ENCODE measurements at regions not wholly inside any gene's neighbourhood (a gene's known extent, or its start where the extent isn't known, plus 50 kb on each side); places are given as distances from the start of the nearest gene placed in this dataset.
"Not testable (repeated sequence)": the region's sequence is repeated elsewhere in the genome, so short reads cannot be mapped to it uniquely, and the experiment has no call there.

DNA sequence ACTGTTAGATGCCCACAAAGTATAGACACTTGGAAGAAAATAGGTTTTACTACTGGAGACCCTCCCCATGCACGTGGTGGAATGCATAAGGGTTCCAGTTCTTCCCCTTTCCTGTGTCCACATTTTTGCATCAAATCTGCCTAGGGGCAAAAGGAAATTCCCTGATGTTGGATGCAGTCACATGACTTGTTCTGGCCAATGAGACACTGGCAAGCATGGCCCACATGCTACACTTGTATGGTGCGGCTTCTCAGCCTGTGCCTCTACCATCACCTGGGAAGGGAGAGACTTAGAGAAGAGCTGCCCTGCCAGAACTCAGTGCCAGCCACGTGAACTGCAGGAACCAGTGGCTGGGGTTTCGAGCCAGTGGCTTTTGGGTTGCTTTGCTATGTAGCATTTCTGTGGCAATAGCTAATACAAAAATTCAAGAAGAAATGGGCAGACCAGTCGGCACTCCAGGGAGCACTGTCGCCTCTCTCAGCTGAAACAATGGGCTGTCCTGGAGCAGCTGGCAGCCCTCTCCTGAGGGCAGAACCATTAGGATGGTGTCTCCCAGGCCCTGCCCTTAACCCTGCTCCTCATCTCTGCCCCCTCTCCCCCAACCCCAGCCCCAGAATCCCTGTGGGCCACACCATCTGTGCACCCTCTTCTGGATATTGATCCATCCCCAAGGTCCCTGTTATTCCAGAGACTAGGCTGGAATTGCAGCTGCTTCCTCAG lies 634.0 kb downstream of the UQCRFS1 start:
- DNase-seq (ENCODE audit: extremely low read depth in 1 of 2, low read depth in 1 of 2), result no peak

GRCh38 chr19:28578208-28578607 lies 634.7 kb downstream of the UQCRFS1 start:
- DNase-seq (ENCODE audit: extremely low read depth in 1 of 2, low read depth in 1 of 2), result no peak

GRCh38 chr19:28577666-28578065 lies 635.3 kb downstream of the UQCRFS1 start:
- no peak for DNase-seq (ENCODE audit: extremely low read depth in 1 of 2, low read depth in 1 of 2)

GRCh38 chr19:28577233-28577632 lies 635.7 kb downstream of the UQCRFS1 start:
- no peak for DNase-seq (ENCODE audit: extremely low read depth in 1 of 2, low read depth in 1 of 2)

DNA sequence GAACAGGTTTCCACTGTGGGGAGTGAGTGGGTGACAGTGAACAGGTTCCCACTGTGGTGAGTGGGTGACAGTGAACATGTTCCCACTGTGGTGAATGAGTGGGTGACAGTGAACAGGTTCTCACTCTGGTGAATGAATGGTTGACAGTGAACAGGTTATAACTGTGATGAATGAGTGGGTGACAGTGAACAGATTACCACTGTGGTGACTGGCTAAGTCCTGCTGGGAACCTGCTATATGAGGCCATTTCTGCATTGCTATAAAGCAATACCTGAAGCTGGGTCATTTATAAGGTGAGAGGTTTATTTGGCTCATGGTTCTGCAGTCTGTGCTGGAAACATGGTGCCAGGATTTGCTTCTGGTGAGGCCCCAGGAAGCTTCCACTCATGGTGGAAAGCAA lies 637.1 kb downstream of the UQCRFS1 start:
- no peak for DNase-seq (ENCODE audit: extremely low read depth in 1 of 2, low read depth in 1 of 2)

GRCh38 chr19:28575312-28575711 lies 637.6 kb downstream of the UQCRFS1 start:
- not testable (repeated sequence) for DNase-seq (ENCODE audit: extremely low read depth in 1 of 2, low read depth in 1 of 2)

- no peak for DNase-seq (ENCODE audit: extremely low read depth in 1 of 2, low read depth in 1 of 2)
Measured at GRCh38 chr19:28574212-28574611, 638.7 kb downstream of the UQCRFS1 start.

DNA sequence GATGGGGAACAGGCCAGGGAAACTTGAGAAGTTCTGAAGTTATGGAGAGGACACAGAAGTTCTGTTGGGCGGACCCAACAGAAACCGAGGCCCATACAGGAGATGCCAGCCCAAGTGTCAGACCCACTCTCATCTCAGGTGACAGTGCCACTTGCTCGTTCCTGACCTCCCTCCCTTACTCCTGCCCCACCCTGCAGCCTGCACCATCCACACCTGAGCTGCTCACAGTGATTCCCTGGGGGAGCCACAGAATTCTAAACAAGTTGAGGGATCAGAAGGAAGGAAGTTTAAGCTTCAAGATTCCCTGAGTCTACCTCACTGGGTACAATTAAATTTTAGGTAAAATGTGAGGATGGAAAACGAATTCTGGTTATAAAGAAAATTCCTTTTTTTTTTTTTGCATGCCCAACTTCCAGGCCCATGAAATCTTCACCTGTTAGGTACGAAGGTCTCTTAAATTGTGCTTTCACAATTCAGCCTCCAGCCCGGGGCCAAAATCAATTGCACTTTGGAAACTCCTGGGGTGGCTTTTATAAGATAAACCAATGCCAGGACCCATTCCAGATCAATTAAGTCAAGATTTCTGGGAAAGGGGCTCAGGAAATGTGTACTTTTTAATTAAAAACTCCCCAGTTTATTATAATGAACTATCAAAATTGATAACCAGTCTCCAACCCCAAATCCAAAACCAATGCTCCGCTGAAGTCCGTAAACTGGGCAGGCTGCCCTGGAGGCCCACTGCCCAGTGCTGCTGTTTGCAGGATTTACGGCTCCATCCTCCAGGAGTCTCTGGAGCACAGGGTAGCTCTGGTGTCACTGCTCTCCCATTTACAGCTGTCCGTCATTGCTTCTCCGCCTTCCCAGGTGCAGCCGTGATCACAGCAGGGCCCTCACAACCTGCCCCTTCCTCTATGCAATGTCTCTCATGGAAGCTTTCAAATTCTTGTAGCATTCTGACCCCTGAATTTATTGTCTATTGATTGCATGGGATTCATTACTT lies 643.5 kb downstream of the UQCRFS1 start:
- DNase-seq (ENCODE audit: extremely low read depth in 1 of 2, low read depth in 1 of 2), result no peak

DNA sequence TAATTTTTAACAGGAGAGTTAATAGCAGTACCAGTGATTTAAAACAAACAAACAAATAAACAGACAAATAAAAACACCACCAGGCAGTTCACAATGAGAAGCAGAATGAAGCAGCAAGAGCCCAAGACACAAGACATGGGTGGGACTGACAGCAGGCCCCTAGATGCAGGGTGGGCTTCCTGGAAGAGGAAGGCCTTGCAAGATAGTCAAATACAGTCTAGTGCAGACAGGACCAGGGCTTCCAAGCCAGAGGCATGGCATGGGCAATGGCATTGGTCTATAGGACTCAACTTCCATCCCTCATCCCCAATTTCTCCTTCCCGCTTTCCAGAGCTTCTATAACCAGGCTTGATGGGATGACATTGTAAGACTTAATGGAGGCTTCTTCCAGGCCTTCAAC lies 645.1 kb downstream of the UQCRFS1 start:
- DNase-seq (ENCODE audit: extremely low read depth in 1 of 2, low read depth in 1 of 2), result no peak

DNA sequence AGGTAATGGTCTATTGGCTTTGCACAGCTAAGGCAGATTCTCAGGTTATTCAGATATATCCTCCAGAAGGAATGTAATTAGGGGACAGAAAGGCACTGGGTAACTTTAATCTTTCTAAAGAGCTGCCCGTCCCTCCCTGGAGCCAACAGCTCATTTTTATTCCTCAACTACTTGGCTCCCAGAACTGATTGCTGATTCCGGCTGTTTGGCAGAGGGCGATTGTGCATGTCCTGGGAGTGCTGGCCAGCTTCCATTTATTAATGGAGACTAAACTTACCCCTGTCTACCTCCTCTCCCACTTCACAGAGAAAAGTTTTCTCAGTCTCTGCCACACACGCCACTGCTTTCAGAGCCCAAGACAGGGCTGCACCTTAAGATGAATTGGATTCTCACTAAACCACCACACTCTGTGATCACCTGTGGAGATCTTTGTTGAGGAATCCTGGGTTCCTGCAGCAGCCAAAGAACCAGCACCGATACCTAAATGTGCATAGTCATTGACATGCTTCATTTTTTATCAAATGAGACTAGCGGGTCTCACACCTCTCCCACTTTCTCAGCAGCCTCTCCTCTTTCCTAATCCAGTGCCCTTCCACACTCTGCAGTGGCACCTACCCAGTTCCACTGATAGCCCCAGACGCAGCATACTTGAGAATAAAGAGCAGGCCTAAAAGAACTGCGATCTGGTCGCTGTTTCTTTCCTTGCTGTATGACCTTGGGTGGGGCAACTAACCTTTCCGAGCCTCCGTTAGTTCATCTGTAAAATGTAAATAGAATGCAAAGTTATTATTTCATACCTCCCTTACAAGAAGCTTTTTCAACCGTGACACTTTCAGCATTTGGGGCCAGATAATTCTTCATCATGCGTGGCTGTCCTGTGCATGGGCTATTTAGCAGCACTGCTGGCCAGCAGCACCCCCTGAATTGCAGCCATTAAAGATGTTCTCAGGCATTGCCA lies 648.7 kb downstream of the UQCRFS1 start:
- no peak for DNase-seq (ENCODE audit: extremely low read depth in 1 of 2, low read depth in 1 of 2)

DNA sequence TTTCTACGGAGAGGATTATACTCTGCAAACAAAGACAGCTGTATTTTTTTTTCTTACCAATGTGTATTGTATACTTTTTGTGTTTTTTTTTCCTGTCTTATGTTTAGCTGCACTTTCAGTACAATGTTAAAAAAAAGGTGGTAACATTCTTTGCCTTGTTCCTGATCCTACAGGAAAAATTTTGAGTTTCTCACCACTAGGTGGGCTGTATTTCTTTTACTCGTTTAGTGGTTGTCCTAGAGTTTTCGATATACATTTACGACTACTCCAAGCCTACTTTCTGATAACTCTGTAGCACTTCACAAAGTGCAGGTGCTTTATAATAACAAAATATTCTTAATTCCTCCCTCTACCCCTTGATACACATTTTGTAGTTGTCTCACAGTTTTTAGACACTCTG lies 652.2 kb downstream of the UQCRFS1 start:
- DNase-seq (ENCODE audit: extremely low read depth in 1 of 2, low read depth in 1 of 2), result no peak

- no peak for DNase-seq (ENCODE audit: extremely low read depth in 1 of 2, low read depth in 1 of 2)
Measured at GRCh38 chr19:28558783-28559182, 654.2 kb downstream of the UQCRFS1 start.

DNA sequence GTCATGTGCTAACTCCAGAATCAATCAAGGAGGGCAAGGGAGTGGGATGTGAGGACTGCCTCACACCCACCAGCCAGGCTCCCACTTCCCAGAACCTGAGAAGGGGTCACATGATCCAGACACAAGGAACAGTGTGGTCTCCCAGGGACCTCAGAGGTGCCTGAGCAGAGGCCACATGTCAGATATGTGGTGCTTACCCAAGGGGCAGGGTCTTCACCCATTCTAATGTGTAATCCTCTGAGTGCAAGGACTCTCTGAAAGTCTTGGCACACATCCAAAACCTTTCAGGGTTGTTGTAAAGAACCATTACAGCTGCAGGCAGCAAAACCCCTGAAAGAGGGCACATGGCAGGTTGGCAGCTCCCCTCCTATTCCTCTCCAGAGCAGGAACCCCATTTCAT lies 656.6 kb downstream of the UQCRFS1 start:
- no peak for DNase-seq (ENCODE audit: extremely low read depth in 1 of 2, low read depth in 1 of 2)

DNA sequence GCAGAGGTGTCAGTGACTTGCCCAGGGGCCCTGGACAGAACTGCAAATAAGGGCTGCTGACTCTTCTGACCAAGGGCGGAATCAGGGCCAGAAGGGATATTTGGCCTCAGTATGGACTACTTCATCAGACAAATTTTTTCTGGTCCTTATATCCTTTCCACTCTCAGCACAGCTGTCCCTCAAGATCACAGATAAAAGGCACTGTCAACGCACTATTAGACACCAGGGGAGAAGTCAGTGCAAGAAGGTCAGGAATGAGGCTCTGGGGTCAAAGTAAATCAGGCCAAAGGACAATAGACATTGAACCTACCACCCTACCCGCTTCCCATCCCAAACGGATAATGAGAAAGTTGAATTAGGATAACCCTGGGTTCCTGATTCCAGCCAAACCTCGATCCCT lies 657.6 kb downstream of the UQCRFS1 start:
- no peak for DNase-seq (ENCODE audit: extremely low read depth in 1 of 2, low read depth in 1 of 2)

DNA sequence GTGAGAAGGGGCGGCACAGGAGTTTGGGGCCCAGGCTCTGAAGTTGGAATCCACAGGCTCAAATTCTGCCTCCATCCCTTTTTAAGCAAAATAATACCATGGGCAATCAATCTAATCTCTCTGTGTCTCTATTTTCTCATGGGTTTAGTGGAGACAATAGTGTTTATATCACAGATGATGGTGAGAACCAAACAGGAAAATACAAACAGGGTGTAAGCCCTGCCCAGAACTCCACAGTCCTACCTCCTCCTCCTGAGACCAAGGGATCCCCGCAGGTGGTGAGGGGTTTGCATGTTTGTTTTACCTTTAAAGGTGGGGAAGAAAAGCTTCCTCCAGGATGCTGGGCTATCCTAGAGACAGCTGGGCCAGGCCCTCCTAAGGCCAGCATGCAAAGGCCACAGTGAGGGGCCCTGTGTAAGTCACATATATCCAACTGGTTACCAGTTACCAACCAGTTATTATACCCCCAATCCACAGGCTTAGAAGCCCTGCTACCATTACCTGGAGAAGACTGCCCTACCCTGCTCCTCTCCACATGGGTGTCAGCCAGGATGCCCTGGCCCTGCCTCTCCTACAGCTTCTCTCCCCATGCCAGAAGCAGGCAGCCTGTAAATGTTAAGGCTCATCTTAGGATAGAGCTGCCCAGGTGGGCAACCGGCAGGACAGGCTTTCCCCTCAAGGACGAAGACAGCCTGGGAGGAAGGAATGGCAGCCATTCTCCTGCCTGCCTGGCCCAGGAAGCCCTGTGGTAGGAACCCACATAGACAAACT lies 658.4 kb downstream of the UQCRFS1 start:
- no peak for DNase-seq (ENCODE audit: extremely low read depth in 1 of 2, low read depth in 1 of 2)

GRCh38 chr19:28553764-28554163 lies 659.2 kb downstream of the UQCRFS1 start:
- no peak for DNase-seq (ENCODE audit: extremely low read depth in 1 of 2, low read depth in 1 of 2)

GRCh38 chr19:28553005-28553404 lies 659.9 kb downstream of the UQCRFS1 start:
- DNase-seq (ENCODE audit: extremely low read depth in 1 of 2, low read depth in 1 of 2), result no peak

DNA sequence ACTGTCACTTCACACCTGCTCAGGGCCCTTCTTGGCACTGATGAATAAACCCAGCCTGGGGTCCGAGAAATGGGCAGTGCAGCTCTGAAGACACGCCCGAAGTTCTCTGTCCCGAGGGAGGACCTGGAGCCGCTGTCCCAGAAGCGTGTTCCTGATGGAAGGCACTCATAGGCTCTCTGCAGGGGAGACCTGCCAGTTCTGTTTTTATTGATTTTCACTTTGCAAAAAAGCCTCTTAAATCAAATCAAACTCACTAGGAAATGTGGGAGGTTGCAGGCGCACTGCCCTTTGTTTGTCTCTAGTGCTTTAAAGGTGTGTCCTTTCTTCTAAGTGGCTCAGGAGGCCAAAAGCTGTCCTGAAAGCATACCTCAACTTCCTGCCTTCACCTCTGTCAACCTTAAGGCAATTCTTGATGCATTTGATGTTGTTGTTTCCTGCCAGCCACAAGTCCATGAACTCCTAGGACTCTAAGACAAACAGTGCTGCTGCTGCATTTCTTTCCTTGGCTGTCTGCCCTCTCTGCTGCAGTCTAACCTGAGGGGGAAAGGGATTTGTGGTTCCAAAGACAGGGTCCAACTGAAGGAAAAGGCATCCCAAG lies 663.2 kb downstream of the UQCRFS1 start:
- DNase-seq (ENCODE audit: extremely low read depth in 1 of 2, low read depth in 1 of 2), result no peak

- no peak for DNase-seq (ENCODE audit: extremely low read depth in 1 of 2, low read depth in 1 of 2)
Measured at GRCh38 chr19:28546148-28546685, 666.7 kb downstream of the UQCRFS1 start.

All from activated CD8-positive, alpha-beta memory T cell treated with anti-CD3 and anti-CD28 coated beads for 1 hour (primary cell).